Activated CD8-positive, alpha-beta T cell treated with anti-CD3 and anti-CD28 coated beads for 36 hours (primary cell): ENCODE measurements at regions not wholly inside any gene's neighbourhood (a gene's known extent, or its start where the extent isn't known, plus 50 kb on each side); places are given as distances from the start of the nearest gene placed in this dataset.

Experiments used
- ATAC-seq: fragments of 200-7000 bp; cut with Tn5 transposase; one replicate; pipeline ENCODE4 v1.10.0; 2021; ENCODE audit warnings: mild to moderate bottlenecking, moderate library complexity
- CTCF ChIA-PET: fragments of 350-600 bp; sonication (Branson Sonifier 250); formaldehyde crosslinking; loops from one replicate; lab custom pipeline; 2021; ENCODE audit warnings: antibody characterized with exemption; lab: Charles Lee
- POLR2A ChIA-PET: fragments of 350-600 bp; sonication (Branson Sonifier 250); formaldehyde crosslinking; loops from one replicate; lab custom pipeline; 2021; ENCODE audit warnings: antibody characterized with exemption; lab: Charles Lee
- DNase-seq: peaks from one replicate; pipeline ENCODE4 v3.0.0-alpha.2; 2020
- H3K27ac Mint-ChIP-seq: one replicate; pipeline ENCODE4 v1.8.0; 2021; ENCODE audit warnings: mild to moderate bottlenecking, mixed read lengths
- H3K27me3 Mint-ChIP-seq: one replicate; pipeline ENCODE4 v1.8.0; 2021; ENCODE audit warnings: mixed read lengths
- H3K36me3 Mint-ChIP-seq: one replicate; pipeline ENCODE4 v1.8.0; 2021; ENCODE audit warnings: low read depth, mixed read lengths
- H3K4me1 Mint-ChIP-seq: one replicate; pipeline ENCODE4 v1.8.0; 2021; ENCODE audit warnings: low read depth, mixed read lengths
- H3K4me3 Mint-ChIP-seq: one replicate; pipeline ENCODE4 v1.8.0; 2021; ENCODE audit warnings: mild to moderate bottlenecking, moderate library complexity, mixed read lengths
- H3K9me3 Mint-ChIP-seq: one replicate; pipeline ENCODE4 v1.8.0; 2021; ENCODE audit warnings: mixed read lengths
- CTCF ChIP-seq: fragments of 200-600 bp; IDR thresholded peaks from one replicate; pipeline ENCODE4 v1.8.0; 2022; ENCODE audit warnings: antibody characterized with exemption, mild to moderate bottlenecking
- intact Hi-C: fragments of 100-400 bp; cut with micrococcal nuclease; formaldehyde crosslinking; loops from one replicate; pipeline ENCODE4 v1.10.0; 2022

DNA sequence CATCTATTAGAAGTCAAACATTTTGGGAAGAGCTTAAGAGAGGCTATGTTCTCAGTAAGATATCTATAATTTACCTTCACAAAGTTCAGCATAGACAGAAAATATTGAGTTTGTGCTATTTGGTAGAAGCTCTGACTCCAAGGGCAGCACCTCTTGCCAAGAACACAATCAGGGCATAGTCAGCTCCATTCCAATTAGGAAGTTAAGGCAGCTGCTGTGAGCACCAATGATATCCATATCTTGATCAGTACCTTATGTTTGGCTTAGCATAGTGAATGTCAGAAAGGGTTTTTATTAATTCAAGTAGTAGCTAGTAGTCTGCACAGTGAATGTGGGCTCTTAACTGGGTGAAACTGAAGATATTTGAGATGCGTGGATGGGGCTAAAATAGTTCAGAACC, 86.4 kb upstream of the SPRED2 start:
- H3K36me3 Mint-ChIP-seq: no peaks in the 10 kb centered on the region
- DNase-seq (no peak), ATAC-seq (no peak)
- TF ChIP-seq CTCF: no peak
- H3K27me3 Mint-ChIP-seq: peaks cover 6% of the 10 kb centered on the region
- no peak overlapping the region for H3K4me3 Mint-ChIP-seq
- H3K4me1 Mint-ChIP-seq: no peaks in the 10 kb centered on the region
- POLR2A ChIA-PET: no interaction called here
- CTCF ChIA-PET: no interaction called here
- intact Hi-C loops: no loop called here
- H3K27ac Mint-ChIP-seq: no peak overlapping the region
- H3K9me3 Mint-ChIP-seq: no peaks in the 10 kb centered on the region

DNA sequence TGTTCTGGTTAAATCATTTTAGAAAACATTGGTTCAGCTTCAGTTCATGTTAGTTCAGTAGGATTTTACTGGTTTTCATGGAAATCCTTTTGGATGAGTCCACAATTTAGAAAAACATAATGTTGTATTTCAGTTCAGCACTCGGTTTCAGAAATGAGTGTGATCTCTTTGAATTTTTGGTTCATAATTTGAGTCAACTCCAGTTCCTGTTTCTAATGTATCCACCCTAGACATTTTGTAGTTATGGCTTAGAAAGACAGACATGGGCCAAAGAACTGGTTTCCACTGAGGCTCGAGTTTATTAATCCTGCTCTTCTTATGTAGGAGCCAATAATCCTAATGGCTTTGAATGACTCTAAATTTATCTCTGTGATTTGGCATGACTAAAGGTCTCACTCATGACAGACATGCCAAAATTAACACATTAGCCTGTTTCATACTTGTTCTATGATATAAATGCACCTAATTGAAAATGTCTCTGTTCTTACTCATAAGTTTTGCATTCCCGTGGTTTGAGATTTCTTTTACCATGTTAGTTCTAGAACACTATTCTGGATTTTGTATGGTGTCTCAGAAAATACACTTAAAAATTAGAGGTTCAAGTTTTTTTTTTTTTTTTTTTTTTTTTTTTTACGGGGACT, 82.3 kb upstream of the SPRED2 start:
- no peaks in the 10 kb centered on the region for H3K4me1 Mint-ChIP-seq
- no peak for TF ChIP-seq CTCF
- ChIA-PET CTCF (no interaction called here), POLR2A (no interaction called here)
- peaks cover 7% of the 10 kb centered on the region for H3K27me3 Mint-ChIP-seq
- intact Hi-C loops: no loop called here
- no peak for ATAC-seq
- H3K27ac Mint-ChIP-seq: no peak overlapping the region
- no peaks in the 10 kb centered on the region for H3K9me3 Mint-ChIP-seq
- no peaks in the 10 kb centered on the region for H3K36me3 Mint-ChIP-seq
- H3K4me3 Mint-ChIP-seq: no peak overlapping the region
- DNase-seq: no peak

DNA sequence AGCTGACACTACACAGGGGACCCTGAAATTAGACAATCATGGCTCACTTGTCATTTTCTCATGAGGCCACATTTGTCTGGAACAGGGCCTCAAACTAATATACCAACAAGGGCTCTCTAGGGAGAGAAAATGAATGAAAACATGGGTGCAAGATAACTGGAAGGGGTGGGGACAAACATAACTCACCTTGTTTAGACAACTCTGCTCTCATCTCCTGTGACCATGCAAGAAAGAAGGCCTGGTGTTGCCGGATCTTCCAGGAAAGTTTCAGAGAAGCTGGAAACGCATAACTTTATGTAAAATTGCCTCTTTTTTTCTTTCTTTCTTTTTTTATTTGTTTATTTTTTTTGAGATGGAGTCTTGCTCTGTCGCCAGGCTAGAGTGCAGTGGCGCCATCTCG, 80.4 kb upstream of the SPRED2 start:
- DNase-seq (no peak), ATAC-seq (no peak)
- Mint-ChIP-seq H3K4me1 (no peaks in the 10 kb centered on the region), H3K36me3 (no peaks in the 10 kb centered on the region), H3K27ac (no peak overlapping the region), H3K4me3 (no peak overlapping the region), H3K9me3 (peaks cover 3% of the 10 kb centered on the region), H3K27me3 (peaks cover 8% of the 10 kb centered on the region)
- TF ChIP-seq CTCF: no peak
- ChIA-PET CTCF (interaction anchor here (1.5 kb wide), 1 partner anchor 84 kb away, joined by 3 read pairs; no protein-coding TSS in a partner anchor), POLR2A (no interaction called here)
- intact Hi-C loops: no loop called here

DNA sequence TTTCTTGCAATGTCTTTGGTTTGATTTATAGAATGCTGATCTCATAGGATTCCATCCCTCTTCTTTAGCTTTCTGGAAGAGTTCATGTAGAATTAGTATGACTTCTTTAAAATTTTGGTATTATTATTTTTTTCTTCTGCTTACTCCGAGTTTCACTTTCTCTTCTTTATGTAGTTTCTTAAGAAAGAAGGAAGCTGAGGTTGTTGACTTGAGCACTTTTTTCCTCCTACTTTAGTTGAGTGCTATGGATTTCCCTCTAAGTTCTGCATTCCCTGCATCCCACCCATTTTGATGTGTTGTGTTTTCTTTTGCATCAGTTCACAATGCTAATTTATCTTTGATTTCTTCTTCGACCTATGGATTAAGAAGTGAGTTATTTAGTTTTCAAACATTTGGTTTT, 78.9 kb upstream of the SPRED2 start:
- H3K4me1 Mint-ChIP-seq: no peaks in the 10 kb centered on the region
- no peak overlapping the region for H3K27ac Mint-ChIP-seq
- ChIA-PET CTCF (interaction anchor here (0.7 to 1.1 kb wide), 2 partner anchors 11 to 62 kb away, joined by 3 to 4 read pairs; no protein-coding TSS in a partner anchor), POLR2A (no interaction called here)
- no peaks in the 10 kb centered on the region for H3K36me3 Mint-ChIP-seq
- peaks cover 8% of the 10 kb centered on the region for H3K27me3 Mint-ChIP-seq
- no peak for TF ChIP-seq CTCF
- DNase-seq (no peak), ATAC-seq (no peak)
- intact Hi-C loops: no loop called here
- H3K4me3 Mint-ChIP-seq: no peak overlapping the region
- peaks cover 3% of the 10 kb centered on the region for H3K9me3 Mint-ChIP-seq

DNA sequence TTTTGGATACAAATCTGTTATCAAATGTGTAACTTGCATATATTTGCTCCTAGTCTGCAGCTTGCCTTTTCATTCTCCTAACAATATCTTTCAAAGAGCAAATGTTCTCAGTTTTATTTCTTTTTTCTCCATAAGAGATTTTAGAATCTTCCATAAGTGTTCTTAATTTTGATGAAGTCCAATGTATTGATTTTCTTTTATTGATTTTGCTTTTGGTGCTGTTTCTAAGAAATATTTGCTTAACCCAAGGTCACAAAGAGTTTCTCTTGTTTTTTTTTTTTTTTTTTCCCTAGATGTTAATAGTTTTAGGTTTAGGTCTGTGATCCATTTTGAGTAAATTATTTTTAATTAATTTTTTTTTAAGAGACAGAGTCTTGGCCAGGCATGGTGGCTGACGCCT, 75.8 kb upstream of the SPRED2 start:
- CTCF ChIA-PET: no interaction called here
- POLR2A ChIA-PET: interaction anchor here (0.7 kb wide), 1 partner anchor 718 kb away, joined by 4 read pairs; no protein-coding TSS in a partner anchor
- no peaks in the 10 kb centered on the region for H3K4me1 Mint-ChIP-seq
- TF ChIP-seq CTCF: no peak
- DNase-seq: no peak
- peaks cover 4% of the 10 kb centered on the region for H3K27me3 Mint-ChIP-seq
- ATAC-seq: no peak
- no peaks in the 10 kb centered on the region for H3K36me3 Mint-ChIP-seq
- intact Hi-C loops: no loop called here
- H3K27ac Mint-ChIP-seq: no peak overlapping the region
- H3K9me3 Mint-ChIP-seq: peaks cover 3% of the 10 kb centered on the region
- no peak overlapping the region for H3K4me3 Mint-ChIP-seq
